Neutrophil (primary cell): ENCODE measurements at regions not wholly inside any gene's neighbourhood (a gene's known extent, or its start where the extent isn't known, plus 50 kb on each side); places are given as distances from the start of the nearest gene placed in this dataset.

Experiments used
- H3K27ac ChIP-seq: fragments of 200-600 bp; sonication (generic); 2 replicates; pipeline ENCODE4 v1.5.1; 2016; ENCODE audit warnings: mild to moderate bottlenecking, moderate library complexity
- H3K27me3 ChIP-seq: fragments of 200-600 bp; sonication (generic); 2 replicates; pipeline ENCODE4 v1.6.0; 2016; ENCODE audit warnings: mild to moderate bottlenecking
- H3K36me3 ChIP-seq: fragments of 200-600 bp; sonication (generic); 2 replicates; pipeline ENCODE4 v1.5.1; 2017
- H3K4me1 ChIP-seq, 2 experiments: fragments of 200-600 bp in 1 of 2; sonication (generic) in 1 of 2; 1 replicate in 1 of 2; 2 replicates in 1 of 2; pipeline versions ENCODE4 v1.5.1 to v1.6.1; 2013 to 2016; ENCODE audit warnings: low read depth in 1 of 2, low read length in 1 of 2, mild to moderate bottlenecking in 1 of 2, moderate library complexity in 1 of 2; ENCODE audit not compliant: control insufficient read depth in 1 of 2, insufficient read depth in 1 of 2
- H3K4me3 ChIP-seq, 2 experiments: fragments of 200-600 bp in 1 of 2; sonication (generic) in 1 of 2; 1 replicate in 1 of 2; 2 replicates in 1 of 2; pipeline ENCODE4 v1.5.1; 2013 to 2016; ENCODE audit warnings: low read depth in 1 of 2, low read length in 1 of 2, mild to moderate bottlenecking in 1 of 2, moderate library complexity in 1 of 2
- H3K9me3 ChIP-seq: fragments of 200-600 bp; sonication (generic); 2 replicates; pipeline ENCODE4 v1.5.1; 2016
- CTCF ChIP-seq: fragments of 200-600 bp; sonication (generic); IDR thresholded peaks from 2 replicates; pipeline ENCODE4 v1.5.1; 2016; ENCODE audit warnings: antibody characterized with exemption

- Histone ChIP-seq H3K27me3 (no peaks in the 10 kb centered on the region), H3K9me3 (no peaks in the 10 kb centered on the region), H3K4me3 (no peak overlapping the region), H3K27ac (no peak overlapping the region), H3K4me1 (peaks cover 12 to 14% of the 10 kb centered on the region in 2 experiments), H3K36me3 (no peaks in the 10 kb centered on the region)
- no peak for TF ChIP-seq CTCF
These were observed 93.4 kb downstream of the ABHD5 start for GRCh38 chr3:43783987-43784639.

- Histone ChIP-seq H3K27me3 (no peaks in the 10 kb centered on the region), H3K4me3 (no peak overlapping the region)
These were observed 93.9 kb downstream of the ABHD5 start for GRCh38 chr3:43784640-43785011.

GRCh38 chr3:43785551-43785950, 94.8 kb downstream of the ABHD5 start:
- H3K9me3 ChIP-seq, result no peaks in the 10 kb centered on the region
- no peak for TF ChIP-seq CTCF
- no peaks in the 10 kb centered on the region for H3K27me3 ChIP-seq
- H3K4me3 ChIP-seq, result no peak overlapping the region
- H3K4me1 ChIP-seq, result peaks cover 12 to 14% of the 10 kb centered on the region in 2 experiments
- H3K27ac ChIP-seq, result no peak overlapping the region
- H3K36me3 ChIP-seq, result no peaks in the 10 kb centered on the region

More at GRCh38 chr3:43784640-43785011, 93.9 kb downstream of the ABHD5 start:
- no peaks in the 10 kb centered on the region for H3K36me3 ChIP-seq
- no peak for TF ChIP-seq CTCF
- no peaks in the 10 kb centered on the region for H3K9me3 ChIP-seq
- no peak overlapping the region for H3K27ac ChIP-seq
- peaks cover 12 to 14% of the 10 kb centered on the region in 2 experiments for H3K4me1 ChIP-seq

DNA sequence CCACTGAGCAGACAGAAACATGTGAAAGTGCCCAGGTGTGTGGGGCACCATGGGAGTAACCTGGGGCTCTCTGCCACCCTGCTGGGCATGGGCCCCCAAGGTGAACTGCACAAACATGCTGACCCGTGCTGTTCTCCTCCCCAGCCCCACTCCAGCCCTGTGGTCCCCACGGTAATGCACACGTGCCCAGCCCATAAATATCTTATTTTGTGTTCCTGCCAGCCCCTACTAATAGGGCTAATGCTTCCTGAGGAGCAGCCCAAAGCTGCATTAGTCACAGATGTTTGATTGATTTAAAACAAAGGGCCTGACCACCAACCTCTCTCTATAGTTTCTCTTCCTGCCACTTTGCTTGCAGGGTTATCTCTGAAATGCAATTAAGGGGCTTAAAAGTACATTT, 95.4 kb downstream of the ABHD5 start:
- TF ChIP-seq CTCF, result no peak
- Histone ChIP-seq H3K4me1 (peaks cover 12 to 14% of the 10 kb centered on the region in 2 experiments), H3K27ac (no peak overlapping the region), H3K36me3 (no peaks in the 10 kb centered on the region), H3K4me3 (no peak overlapping the region), H3K9me3 (no peaks in the 10 kb centered on the region), H3K27me3 (no peaks in the 10 kb centered on the region)

GRCh38 chr3:43786526-43787305, 96.0 kb downstream of the ABHD5 start:
- H3K36me3 ChIP-seq, result no peaks in the 10 kb centered on the region
- peaks cover 9 to 10% of the 10 kb centered on the region in 2 experiments for H3K4me1 ChIP-seq
- H3K4me3 ChIP-seq, result no peak overlapping the region
- TF ChIP-seq CTCF, result no peak
- peaks cover under 1% of the 10 kb centered on the region for H3K27me3 ChIP-seq
- no peak overlapping the region for H3K27ac ChIP-seq
- no peaks in the 10 kb centered on the region for H3K9me3 ChIP-seq
